Endothelial cell of umbilical vein (primary cell): ENCODE measurements at regions not wholly inside any gene's neighbourhood (a gene's known extent, or its start where the extent isn't known, plus 50 kb on each side); places are given as distances from the start of the nearest gene placed in this dataset.

Source experiments
- BruUV-seq: library from RNA; stranded (reverse); fragments of 400-500 nt; replicated peaks from 2 replicates; lab custom pipeline; 2021; lab: Mats Ljungman, UMichigan
- CTCF ChIA-PET: fragments of 300-600, 350-600 bp; sonication (Branson Sonifier 250); formaldehyde crosslinking; loops from one replicate; lab custom pipeline; 2021; ENCODE audit warnings: antibody characterized with exemption, inconsistent platforms; lab: Charles Lee
- POLR2A ChIA-PET: fragments of 300-600, 350-600 bp; sonication (Branson Sonifier 250); formaldehyde crosslinking; loops from one replicate; lab custom pipeline; 2021; ENCODE audit warnings: antibody characterized with exemption, inconsistent platforms; lab: Charles Lee
- DNase-seq: peaks from one replicate; pipeline ENCODE4 v3.0.0-alpha.2; 2011; ENCODE audit warnings: low read depth, low spot score
- FAIRE-seq: peaks from 2 replicates; lab custom pipeline; 2011; peaks lifted over from hg19 to GRCh38; lab: Jason Lieb, UNC
- H2AFZ ChIP-seq: 2 replicates; pipeline ENCODE4 v1.6.0; 2012; ENCODE audit warnings: low read depth, low read length, control low read depth, inconsistent platforms
- H3K27ac ChIP-seq: 2 replicates; pipeline ENCODE4 v1.5.1; 2011; ENCODE audit warnings: low read depth, mild to moderate bottlenecking, control low read depth, low read length, moderate library complexity; ENCODE audit not compliant: insufficient read depth
- H3K27me3 ChIP-seq, 2 experiments: 2 replicates each; pipeline versions ENCODE4 v1.6.0 to v1.6.1; 2011; ENCODE audit warnings: low read length in 2 of 2, mixed read lengths in 1 of 2; ENCODE audit not compliant: control insufficient read depth in 2 of 2, insufficient read depth in 2 of 2
- H3K36me3 ChIP-seq, 2 experiments: 2 replicates in 1 of 2; 3 replicates in 1 of 2; pipeline ENCODE4 v1.5.1; 2011; ENCODE audit warnings: low read length in 2 of 2, mild to moderate bottlenecking in 1 of 2, moderate library complexity in 1 of 2; ENCODE audit not compliant: control insufficient read depth in 2 of 2, insufficient read depth in 2 of 2; ENCODE audit errors: extremely low read depth in 1 of 2
- H3K4me1 ChIP-seq: 3 replicates; pipeline ENCODE4 v1.5.1; 2011; ENCODE audit warnings: mild to moderate bottlenecking, low read length; ENCODE audit not compliant: control insufficient read depth, insufficient read depth; ENCODE audit errors: extremely low read depth
- H3K4me2 ChIP-seq: 2 replicates; pipeline ENCODE4 v1.6.1; 2011; ENCODE audit warnings: low read length, control low read depth, mixed read lengths; ENCODE audit not compliant: insufficient read depth
- H3K4me3 ChIP-seq, 3 experiments: fragments of 200-600 bp in 1 of 3; sonication (generic), shearing (Covaris generic) in 1 of 3; replicated peaks in 1 of 3; 2 replicates each; pipeline ENCODE4 v1.5.1; 2011 to 2016; ENCODE audit warnings: control low read depth in 3 of 3, low read length in 3 of 3, mild to moderate bottlenecking in 2 of 3, inconsistent platforms in 1 of 3, low read depth in 1 of 3, moderate library complexity in 1 of 3; ENCODE audit not compliant: insufficient read depth in 1 of 3
- H3K79me2 ChIP-seq: 2 replicates; pipeline ENCODE4 v1.6.0; 2012; ENCODE audit warnings: low read length, inconsistent platforms; ENCODE audit not compliant: control insufficient read depth, insufficient read depth
- H3K9ac ChIP-seq: replicated peaks from 2 replicates; pipeline ENCODE3; 2011; ENCODE audit warnings: low read length, control low read depth; ENCODE audit not compliant: insufficient read depth; ENCODE audit errors: extremely low read depth
- H3K9me1 ChIP-seq: replicated peaks from 3 replicates; pipeline ENCODE4 v1.6.0; 2011; ENCODE audit warnings: mild to moderate bottlenecking, low read length; ENCODE audit not compliant: control insufficient read depth, insufficient read depth; ENCODE audit errors: extremely low read depth
- H3K9me3 ChIP-seq: replicated peaks from 2 replicates; pipeline ENCODE4 v1.5.1; 2012; ENCODE audit warnings: low read length, inconsistent platforms; ENCODE audit not compliant: control insufficient read depth, insufficient read depth
- H4K20me1 ChIP-seq: replicated peaks from 2 replicates; pipeline ENCODE3; 2011; ENCODE audit warnings: mild to moderate bottlenecking, low read length; ENCODE audit not compliant: control insufficient read depth, insufficient read depth; ENCODE audit errors: extremely low read depth
- EZH2 ChIP-seq: IDR thresholded peaks from 2 replicates; pipeline ENCODE4 v1.6.1; 2012; ENCODE audit warnings: borderline replicate concordance, low read depth, mild to moderate bottlenecking, moderate library complexity, low read length, inconsistent platforms; ENCODE audit not compliant: severe bottlenecking
- FOS ChIP-seq: IDR thresholded peaks from 2 replicates; pipeline ENCODE4 v1.6.1; 2011; ENCODE audit warnings: mild to moderate bottlenecking, low read length, moderate library complexity, borderline replicate concordance; ENCODE audit not compliant: insufficient read depth
- GATA2 ChIP-seq: IDR thresholded peaks from 2 replicates; pipeline ENCODE4 v1.7.0; 2011; ENCODE audit warnings: low read depth, mild to moderate bottlenecking, moderate library complexity, mixed read lengths, low read length; ENCODE audit not compliant: insufficient read length, insufficient read depth
- JUN ChIP-seq: IDR thresholded peaks from 2 replicates; pipeline ENCODE4 v1.6.1; 2011; ENCODE audit warnings: borderline replicate concordance, low read depth; ENCODE audit not compliant: insufficient read length, insufficient read depth
- MYC ChIP-seq: IDR thresholded peaks from one replicate; pipeline ENCODE4 v1.6.1; 2011; ENCODE audit warnings: mild to moderate bottlenecking, low read depth, low read length
- POLR2A ChIP-seq: IDR thresholded peaks from 2 replicates; pipeline ENCODE4 v1.6.1; 2012; ENCODE audit warnings: low read depth, mild to moderate bottlenecking, control low read depth, low read length
- POLR2AphosphoS5 ChIP-seq: IDR thresholded peaks from 2 replicates; pipeline ENCODE4 v1.6.1; 2012; ENCODE audit warnings: low read depth, mild to moderate bottlenecking, control low read depth, low read length, moderate library complexity; ENCODE audit not compliant: insufficient read depth
- dilution Hi-C: fragments of 300-500 bp; cut with MboI; formaldehyde crosslinking; loops from one replicate; pipeline ENCODE4 v1.15.0; 2019; ENCODE audit warnings: low sequenced_read_pairs; ENCODE audit not compliant: extremely low pct_ligation_motif_present
- intact Hi-C: fragments of 100-400 bp; cut with micrococcal nuclease; formaldehyde crosslinking; loops from one replicate; pipeline ENCODE4 v1.10.0; 2022
- TF ChIP-seq, protein P1 (sequence below), 2 donors: IDR thresholded peaks; 1 replicate in 1 of 2; 2 replicates in 1 of 2; pipeline ENCODE4 v1.5.1; 2011; ENCODE audit warnings: low read length in 2 of 2, mild to moderate bottlenecking in 2 of 2, moderate library complexity in 2 of 2, control low read depth in 1 of 2, inconsistent platforms in 1 of 2, low read depth in 1 of 2; ENCODE audit not compliant: insufficient read depth in 1 of 2; ENCODE audit errors: extremely low read depth in 1 of 2
- TF ChIP-seq, protein P2 (sequence below): IDR thresholded peaks from 2 replicates; pipeline ENCODE4 v1.6.1; 2011; ENCODE audit not compliant: insufficient read depth, insufficient read length

DNA sequence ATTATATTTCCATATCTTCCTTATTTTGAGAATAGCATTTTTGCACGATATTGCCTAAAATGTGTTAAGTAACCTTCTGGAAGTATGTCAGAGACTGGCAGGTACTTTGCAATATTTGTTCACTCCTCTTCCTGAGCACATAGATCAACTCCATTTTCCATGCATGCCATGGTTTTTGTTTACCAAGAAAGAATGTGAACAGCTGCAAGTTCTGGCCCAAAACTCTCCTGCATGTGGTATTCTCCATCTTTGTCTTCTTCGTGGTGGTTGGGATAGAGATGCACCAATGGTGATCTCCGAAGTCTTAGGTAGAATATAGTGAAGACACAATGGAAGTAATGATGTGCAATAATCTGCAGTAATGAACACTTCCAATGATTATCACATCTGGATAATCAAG lies 2241.0 kb upstream of the RAG2 start:
- H4K20me1 ChIP-seq = no peaks in the 10 kb centered on the region
- H3K27me3 ChIP-seq = no peaks in the 10 kb centered on the region
- no peaks in the 10 kb centered on the region for H3K9me3 ChIP-seq
- no peak overlapping the region for H3K9ac ChIP-seq
- H3K27ac ChIP-seq = no peak overlapping the region
- no peaks in the 10 kb centered on the region for H3K4me1 ChIP-seq
- no peaks in the 10 kb centered on the region for H3K79me2 ChIP-seq
- ChIA-PET POLR2A (no interaction called here), CTCF (no interaction called here)
- intact Hi-C loops (no loop called here), dilution Hi-C loops (no loop called here)
- no peaks in the 10 kb centered on the region for H3K36me3 ChIP-seq
- no peaks in the 10 kb centered on the region for H3K9me1 ChIP-seq
- no peak overlapping the region for H3K4me3 ChIP-seq
- no peak overlapping the region for H3K4me2 ChIP-seq
- no peak for DNase-seq
- H2AFZ ChIP-seq = no peak overlapping the region
- TF ChIP-seq POLR2A = no peak
- no peak for TF ChIP-seq EZH2
- TF ChIP-seq, protein P1, sequence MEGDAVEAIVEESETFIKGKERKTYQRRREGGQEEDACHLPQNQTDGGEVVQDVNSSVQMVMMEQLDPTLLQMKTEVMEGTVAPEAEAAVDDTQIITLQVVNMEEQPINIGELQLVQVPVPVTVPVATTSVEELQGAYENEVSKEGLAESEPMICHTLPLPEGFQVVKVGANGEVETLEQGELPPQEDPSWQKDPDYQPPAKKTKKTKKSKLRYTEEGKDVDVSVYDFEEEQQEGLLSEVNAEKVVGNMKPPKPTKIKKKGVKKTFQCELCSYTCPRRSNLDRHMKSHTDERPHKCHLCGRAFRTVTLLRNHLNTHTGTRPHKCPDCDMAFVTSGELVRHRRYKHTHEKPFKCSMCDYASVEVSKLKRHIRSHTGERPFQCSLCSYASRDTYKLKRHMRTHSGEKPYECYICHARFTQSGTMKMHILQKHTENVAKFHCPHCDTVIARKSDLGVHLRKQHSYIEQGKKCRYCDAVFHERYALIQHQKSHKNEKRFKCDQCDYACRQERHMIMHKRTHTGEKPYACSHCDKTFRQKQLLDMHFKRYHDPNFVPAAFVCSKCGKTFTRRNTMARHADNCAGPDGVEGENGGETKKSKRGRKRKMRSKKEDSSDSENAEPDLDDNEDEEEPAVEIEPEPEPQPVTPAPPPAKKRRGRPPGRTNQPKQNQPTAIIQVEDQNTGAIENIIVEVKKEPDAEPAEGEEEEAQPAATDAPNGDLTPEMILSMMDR (IDR thresholded peaks at IDR 0.05; ENCODE audit: extremely low read depth in 1 of 2, insufficient read depth in 1 of 2, low read depth in 1 of 2, low read length in 2 of 2) = no peak
- TF ChIP-seq POLR2AphosphoS5 = no peak
- TF ChIP-seq JUN = no peak
- no peak for TF ChIP-seq MYC
- TF ChIP-seq FOS = no peak
- no peak for TF ChIP-seq GATA2
- TF ChIP-seq, protein P2, sequence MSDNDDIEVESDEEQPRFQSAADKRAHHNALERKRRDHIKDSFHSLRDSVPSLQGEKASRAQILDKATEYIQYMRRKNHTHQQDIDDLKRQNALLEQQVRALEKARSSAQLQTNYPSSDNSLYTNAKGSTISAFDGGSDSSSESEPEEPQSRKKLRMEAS = no peak
- FAIRE-seq = no peak
- BruUV-seq = no TSS peak
